GM12891 (cell line): ENCODE measurements at regions not wholly inside any gene's neighbourhood (a gene's known extent, or its start where the extent isn't known, plus 50 kb on each side); places are given as distances from the start of the nearest gene placed in this dataset.

ENCODE experiments used
- DNase-seq: peaks from one replicate; pipeline ENCODE4 v3.0.0; 2011; ENCODE audit warnings: low spot score; ENCODE audit not compliant: insufficient read length
- FAIRE-seq: peaks from 2 replicates; lab custom pipeline; 2011; peaks lifted over from hg19 to GRCh38; lab: Jason Lieb, UNC
- PAX5 ChIP-seq: IDR thresholded peaks from 2 replicates; pipeline ENCODE4 v1.6.1; 2011; ENCODE audit warnings: low read length, moderate library complexity, mild to moderate bottlenecking; ENCODE audit not compliant: insufficient read depth, severe bottlenecking
- POLR2A ChIP-seq: IDR thresholded peaks from 2 replicates; pipeline ENCODE4 v1.6.1; 2011; ENCODE audit warnings: low read depth, low read length, control low read depth
- POLR2AphosphoS5 ChIP-seq: IDR thresholded peaks from 2 replicates; pipeline ENCODE4 v1.6.1; 2011; ENCODE audit warnings: low read depth, low read length, control low read depth
- POU2F2 ChIP-seq: IDR thresholded peaks from 2 replicates; pipeline ENCODE4 v1.6.1; 2011; ENCODE audit warnings: low read depth, mild to moderate bottlenecking, control low read depth, low read length, moderate library complexity
- SPI1 ChIP-seq: IDR thresholded peaks from 2 replicates; pipeline ENCODE4 v1.6.1; 2011; ENCODE audit warnings: low read depth, low read length, control low read depth
- TAF1 ChIP-seq: IDR thresholded peaks from 2 replicates; pipeline ENCODE4 v1.6.1; 2011; ENCODE audit warnings: low read depth, low read length, control low read depth

- FAIRE-seq (no peak), DNase-seq (no peak)
- TF ChIP-seq POU2F2: no peak
Measured at GRCh38 chr2:186263673-186264250, 222.3 kb upstream of the ZC3H15 start.

GRCh38 chr2:186269536-186269935, 216.5 kb upstream of the ZC3H15 start:
- DNase-seq: no peak
- FAIRE-seq: no peak
- TF ChIP-seq PAX5 (no peak), TAF1 (no peak), POLR2A (no peak), POU2F2 (no peak), SPI1 (no peak), POLR2AphosphoS5 (no peak)

GRCh38 chr2:186273953-186274352, 212.1 kb upstream of the ZC3H15 start:
- TF ChIP-seq POU2F2: no peak
- TF ChIP-seq SPI1: no peak
- no peak for TF ChIP-seq POLR2A
- no peak for FAIRE-seq

GRCh38 chr2:186274936-186275575, 211.0 kb upstream of the ZC3H15 start:
- DNase-seq (no peak), FAIRE-seq (no peak)
- TF ChIP-seq POU2F2 (no peak), PAX5 (no peak), POLR2AphosphoS5 (no peak), POLR2A (no peak), SPI1 (no peak), TAF1 (no peak)

More at GRCh38 chr2:186273953-186274352, 212.1 kb upstream of the ZC3H15 start:
- DNase-seq: no peak

- FAIRE-seq: no peak
- TF ChIP-seq PAX5: no peak
- no peak for TF ChIP-seq POLR2A
- no peak for TF ChIP-seq TAF1
- TF ChIP-seq POLR2AphosphoS5: no peak
- TF ChIP-seq POU2F2: no peak
- no peak for TF ChIP-seq SPI1
- DNase-seq: no peak
Measured at GRCh38 chr2:186276909-186277308, 209.2 kb upstream of the ZC3H15 start.

- TF ChIP-seq PAX5 (no peak), POU2F2 (no peak), TAF1 (no peak), SPI1 (no peak), POLR2A (no peak), POLR2AphosphoS5 (no peak)
- DNase-seq (no peak), FAIRE-seq (no peak)
Measured at GRCh38 chr2:186281726-186282125, 204.3 kb upstream of the ZC3H15 start.

GRCh38 chr2:186294248-186294888, 191.7 kb upstream of the ZC3H15 start:
- DNase-seq (no peak), FAIRE-seq (no peak)
- TF ChIP-seq PAX5: no peak
- TF ChIP-seq POU2F2: no peak
- no peak for TF ChIP-seq TAF1
- no peak for TF ChIP-seq POLR2AphosphoS5
- no peak for TF ChIP-seq POLR2A
- no peak for TF ChIP-seq SPI1

- FAIRE-seq (no peak), DNase-seq (no peak)
- no peak for TF ChIP-seq POLR2AphosphoS5
- TF ChIP-seq POU2F2: no peak
- TF ChIP-seq PAX5: no peak
- TF ChIP-seq POLR2A: no peak
- no peak for TF ChIP-seq TAF1
- TF ChIP-seq SPI1: no peak
Measured at GRCh38 chr2:186299610-186300009, 186.4 kb upstream of the ZC3H15 start.

- no peak for DNase-seq
- FAIRE-seq: no peak
- no peak for TF ChIP-seq SPI1
- TF ChIP-seq POLR2A: no peak
Measured at GRCh38 chr2:186302263-186302662, 183.8 kb upstream of the ZC3H15 start.

- DNase-seq (no peak), FAIRE-seq (no peak)
- no peak for TF ChIP-seq POLR2AphosphoS5
- no peak for TF ChIP-seq POU2F2
- TF ChIP-seq TAF1: no peak
- TF ChIP-seq PAX5: no peak
- TF ChIP-seq POLR2A: no peak
- no peak for TF ChIP-seq SPI1
Measured at GRCh38 chr2:186303091-186303490, 183.0 kb upstream of the ZC3H15 start.
